Neural cell (in vitro differentiated cells): ENCODE measurements at regions not wholly inside any gene's neighbourhood (a gene's known extent, or its start where the extent isn't known, plus 50 kb on each side); places are given as distances from the start of the nearest gene placed in this dataset.

ENCODE experiments used
- POLR2AphosphoS5 ChIP-seq: IDR thresholded peaks from 2 replicates; pipeline ENCODE4 v1.6.1; 2012
- REST ChIP-seq: IDR thresholded peaks from 2 replicates; pipeline ENCODE4 v1.6.1; 2012; ENCODE audit warnings: borderline replicate concordance
- TAF1 ChIP-seq: IDR thresholded peaks from 2 replicates; pipeline ENCODE4 v1.6.1; 2012; ENCODE audit warnings: low read depth
- TF ChIP-seq, protein P1 (sequence below): fragments of 450-650 bp; IDR thresholded peaks from 2 replicates; pipeline ENCODE4 v1.5.1; 2014; ENCODE audit warnings: antibody characterized with exemption, mild to moderate bottlenecking, moderate library complexity; ENCODE audit not compliant: poor library complexity, severe bottlenecking

DNA sequence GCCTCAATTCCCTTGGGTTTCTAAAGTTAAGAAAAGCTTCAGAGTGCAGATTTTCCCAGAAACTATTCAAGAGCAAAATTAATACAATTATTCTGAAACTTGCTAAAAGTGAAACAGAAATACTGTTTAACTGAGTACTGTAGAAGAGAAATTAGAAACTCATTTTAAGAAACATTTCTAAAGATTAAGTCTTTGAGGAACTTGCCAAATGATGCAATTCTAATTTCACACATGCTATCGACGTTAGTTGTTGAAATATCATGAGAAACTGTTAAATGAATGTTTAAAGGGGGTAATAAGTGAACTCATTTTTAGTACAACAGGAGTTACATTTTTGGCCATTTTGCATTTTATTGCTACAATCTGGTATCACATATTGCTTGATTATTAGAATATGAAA, 125.3 kb upstream of the MAOA start:
- TF ChIP-seq TAF1, result no peak
- no peak for TF ChIP-seq REST
- TF ChIP-seq POLR2AphosphoS5, result no peak
- TF ChIP-seq, protein P1, sequence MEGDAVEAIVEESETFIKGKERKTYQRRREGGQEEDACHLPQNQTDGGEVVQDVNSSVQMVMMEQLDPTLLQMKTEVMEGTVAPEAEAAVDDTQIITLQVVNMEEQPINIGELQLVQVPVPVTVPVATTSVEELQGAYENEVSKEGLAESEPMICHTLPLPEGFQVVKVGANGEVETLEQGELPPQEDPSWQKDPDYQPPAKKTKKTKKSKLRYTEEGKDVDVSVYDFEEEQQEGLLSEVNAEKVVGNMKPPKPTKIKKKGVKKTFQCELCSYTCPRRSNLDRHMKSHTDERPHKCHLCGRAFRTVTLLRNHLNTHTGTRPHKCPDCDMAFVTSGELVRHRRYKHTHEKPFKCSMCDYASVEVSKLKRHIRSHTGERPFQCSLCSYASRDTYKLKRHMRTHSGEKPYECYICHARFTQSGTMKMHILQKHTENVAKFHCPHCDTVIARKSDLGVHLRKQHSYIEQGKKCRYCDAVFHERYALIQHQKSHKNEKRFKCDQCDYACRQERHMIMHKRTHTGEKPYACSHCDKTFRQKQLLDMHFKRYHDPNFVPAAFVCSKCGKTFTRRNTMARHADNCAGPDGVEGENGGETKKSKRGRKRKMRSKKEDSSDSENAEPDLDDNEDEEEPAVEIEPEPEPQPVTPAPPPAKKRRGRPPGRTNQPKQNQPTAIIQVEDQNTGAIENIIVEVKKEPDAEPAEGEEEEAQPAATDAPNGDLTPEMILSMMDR, result no peak
